Body of pancreas (tissue), 4 donors: ENCODE measurements at regions not wholly inside any gene's neighbourhood (a gene's known extent, or its start where the extent isn't known, plus 50 kb on each side); places are given as distances from the start of the nearest gene placed in this dataset.

Experiments used
- CTCF ChIP-seq, 7 experiments: fragments of 450-650 bp in 4 of 7; fragments of 200-600 bp in 3 of 7; sonication (generic) in 3 of 7; IDR thresholded peaks; one replicate each; pipeline ENCODE4 v1.5.1; 2016 to 2019; ENCODE audit warnings: antibody characterized with exemption in 7 of 7
- POLR2A ChIP-seq, 3 donors: fragments of 450-650 bp; IDR thresholded peaks; one replicate each; pipeline ENCODE4 v1.6.1; 2016; ENCODE audit warnings: antibody characterized with exemption in 3 of 3, mild to moderate bottlenecking in 2 of 3

GRCh38 chr4:34066126-34066525 lies 2178.2 kb downstream of the ARAP2 start:
- TF ChIP-seq POLR2A (IDR thresholded peaks at IDR 0.05) (no peak), CTCF (IDR thresholded peaks at IDR 0.05) (no peak)
